Retinal pigment epithelial cell (primary cell): ENCODE measurements at regions not wholly inside any gene's neighbourhood (a gene's known extent, or its start where the extent isn't known, plus 50 kb on each side); places are given as distances from the start of the nearest gene placed in this dataset.
"Not testable (repeated sequence)": the region's sequence is repeated elsewhere in the genome, so short reads cannot be mapped to it uniquely, and the experiment has no call there.

Experiments used
- DNase-seq: peaks from one replicate; pipeline ENCODE4 v3.0.0-alpha.2; 2010; ENCODE audit warnings: low read depth
- H3K4me3 ChIP-seq: 2 replicates; pipeline ENCODE4 v1.5.1; 2011; ENCODE audit warnings: mild to moderate bottlenecking, low read length, control low read depth, moderate library complexity
- CTCF ChIP-seq: conservative IDR thresholded peaks from 2 replicates; pipeline ENCODE4 v1.5.1; 2011; ENCODE audit warnings: low read depth, low read length, control low read depth, inconsistent platforms

GRCh38 chr7:112959276-112959675 lies 127.4 kb downstream of the GPR85 start:
- H3K4me3 ChIP-seq = no peak overlapping the region
- no peak for TF ChIP-seq CTCF
- DNase-seq = no peak

GRCh38 chr7:112958775-112959174 lies 127.9 kb downstream of the GPR85 start:
- no peak for TF ChIP-seq CTCF
- DNase-seq = no peak
- no peak overlapping the region for H3K4me3 ChIP-seq

GRCh38 chr7:112957901-112958300 lies 128.7 kb downstream of the GPR85 start:
- TF ChIP-seq CTCF = no peak
- H3K4me3 ChIP-seq = no peak overlapping the region
- DNase-seq = no peak

- not testable (repeated sequence) for DNase-seq, H3K4me3 ChIP-seq
Observed at GRCh38 chr7:112953031-112953430, 133.6 kb downstream of the GPR85 start.

GRCh38 chr7:112951070-112951469 lies 135.6 kb downstream of the GPR85 start:
- no peak for TF ChIP-seq CTCF
- H3K4me3 ChIP-seq = no peak overlapping the region
- no peak for DNase-seq

GRCh38 chr7:112949682-112950081 lies 136.9 kb downstream of the GPR85 start:
- H3K4me3 ChIP-seq = not testable (repeated sequence)

GRCh38 chr7:112946350-112946749 lies 140.3 kb downstream of the GPR85 start:
- no peak overlapping the region for H3K4me3 ChIP-seq
- TF ChIP-seq CTCF = no peak
- DNase-seq = no peak

More at GRCh38 chr7:112949682-112950081, 136.9 kb downstream of the GPR85 start:
- not testable (repeated sequence) for DNase-seq

GRCh38 chr7:112945046-112945445 lies 141.6 kb downstream of the GPR85 start:
- H3K4me3 ChIP-seq = no peak overlapping the region
- TF ChIP-seq CTCF = no peak
- DNase-seq = no peak
